Activated CD4-positive, CD25-positive, alpha-beta regulatory T cell treated with anti-CD3 and anti-CD28 coated beads, Interleukin-2, amount 50 U/mL, for 16 hours (primary cell): ENCODE measurements at regions not wholly inside any gene's neighbourhood (a gene's known extent, or its start where the extent isn't known, plus 50 kb on each side); places are given as distances from the start of the nearest gene placed in this dataset.

ENCODE experiments used
- DNase-seq: peaks from one replicate; pipeline ENCODE4 v3.0.0-alpha.2; 2020; ENCODE audit warnings: low read depth, low spot score

- DNase-seq = no peak
Observed at GRCh38 chr20:24064092-24064491, 75.5 kb upstream of the GGTLC1 start.

- DNase-seq = no peak
Observed at GRCh38 chr20:24063100-24063499, 74.5 kb upstream of the GGTLC1 start.

- DNase-seq = no peak
Observed at GRCh38 chr20:24060851-24061590, 72.4 kb upstream of the GGTLC1 start.

GRCh38 chr20:24059174-24059573, 70.6 kb upstream of the GGTLC1 start:
- no peak for DNase-seq

GRCh38 chr20:24056491-24056890, 67.9 kb upstream of the GGTLC1 start:
- no peak for DNase-seq

GRCh38 chr20:24052599-24053275, 64.2 kb upstream of the GGTLC1 start:
- DNase-seq = no peak

GRCh38 chr20:24051160-24051559, 62.6 kb upstream of the GGTLC1 start:
- DNase-seq = no peak

- DNase-seq = no peak
Observed at GRCh38 chr20:24050119-24050518, 61.5 kb upstream of the GGTLC1 start.

- no peak for DNase-seq
Observed at GRCh38 chr20:24049081-24049480, 60.5 kb upstream of the GGTLC1 start.

GRCh38 chr20:24048024-24048611, 59.5 kb upstream of the GGTLC1 start:
- no peak for DNase-seq

GRCh38 chr20:24046888-24047287, 58.3 kb upstream of the GGTLC1 start:
- DNase-seq = no peak

GRCh38 chr20:24045621-24046318, 57.2 kb upstream of the GGTLC1 start:
- no peak for DNase-seq

GRCh38 chr20:24043294-24043693, 54.7 kb upstream of the GGTLC1 start:
- DNase-seq = no peak

- DNase-seq = no peak
Observed at GRCh38 chr20:24042646-24043045, 54.1 kb upstream of the GGTLC1 start.

GRCh38 chr20:24040896-24041459, 52.4 kb upstream of the GGTLC1 start:
- no peak for DNase-seq

- DNase-seq = no peak
Observed at GRCh38 chr20:24039196-24039595, 50.6 kb upstream of the GGTLC1 start.
